Dedifferentiated amniotic fluid mesenchymal stem cell (primary cell): ENCODE measurements at regions not wholly inside any gene's neighbourhood (a gene's known extent, or its start where the extent isn't known, plus 50 kb on each side); places are given as distances from the start of the nearest gene placed in this dataset.

Source experiments
- DNase-seq: peaks from one replicate; pipeline ENCODE4 v3.0.0-alpha.2; 2016; ENCODE audit errors: extremely low spot score

DNA sequence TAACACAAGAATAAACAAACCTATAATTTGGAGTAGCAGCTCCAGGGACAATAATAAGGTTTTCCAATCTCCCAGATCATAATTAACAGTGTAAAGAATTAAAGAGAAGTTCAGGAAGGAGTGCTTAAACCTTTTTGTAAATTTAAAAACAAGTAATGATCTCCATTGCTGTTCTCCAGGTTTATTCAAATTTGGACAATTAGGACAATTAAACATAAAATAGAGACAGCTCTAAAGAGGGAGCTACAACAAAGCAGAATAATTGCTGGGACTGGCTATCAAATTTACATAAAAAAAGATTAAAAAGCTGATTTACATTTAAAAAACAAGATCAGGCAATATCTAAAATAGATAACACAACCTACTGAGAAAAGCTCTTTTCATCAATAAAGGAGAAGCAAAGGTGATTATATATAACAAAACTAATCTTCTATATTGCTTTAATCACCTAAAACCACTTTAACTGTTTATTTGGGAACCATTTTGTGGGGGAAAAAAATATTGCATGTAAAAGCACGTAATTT is 80.1 kb upstream of the CREB1 start:
- no peak for DNase-seq

GRCh38 chr2:207450186-207450585 is 79.6 kb upstream of the CREB1 start:
- no peak for DNase-seq

DNA sequence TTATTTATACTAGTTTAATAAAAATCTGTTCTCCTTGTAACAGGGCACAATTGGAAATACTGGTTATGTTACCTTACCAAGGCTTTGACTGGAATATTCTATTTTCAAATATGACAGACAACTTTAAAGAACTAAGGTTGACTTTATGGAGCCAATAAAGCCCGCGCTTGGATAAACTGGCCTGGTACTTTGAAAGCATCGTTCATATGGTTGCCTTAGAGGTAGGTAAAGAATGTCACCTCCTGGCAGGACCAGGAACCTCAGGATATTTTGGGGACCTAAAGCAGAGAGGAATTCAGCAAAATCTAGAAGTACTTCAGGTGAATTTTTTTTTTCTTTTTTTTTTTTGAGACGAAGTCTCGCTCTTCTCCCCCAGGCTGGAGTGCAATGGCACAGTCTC is 71.2 kb upstream of the CREB1 start:
- DNase-seq = no peak

DNA sequence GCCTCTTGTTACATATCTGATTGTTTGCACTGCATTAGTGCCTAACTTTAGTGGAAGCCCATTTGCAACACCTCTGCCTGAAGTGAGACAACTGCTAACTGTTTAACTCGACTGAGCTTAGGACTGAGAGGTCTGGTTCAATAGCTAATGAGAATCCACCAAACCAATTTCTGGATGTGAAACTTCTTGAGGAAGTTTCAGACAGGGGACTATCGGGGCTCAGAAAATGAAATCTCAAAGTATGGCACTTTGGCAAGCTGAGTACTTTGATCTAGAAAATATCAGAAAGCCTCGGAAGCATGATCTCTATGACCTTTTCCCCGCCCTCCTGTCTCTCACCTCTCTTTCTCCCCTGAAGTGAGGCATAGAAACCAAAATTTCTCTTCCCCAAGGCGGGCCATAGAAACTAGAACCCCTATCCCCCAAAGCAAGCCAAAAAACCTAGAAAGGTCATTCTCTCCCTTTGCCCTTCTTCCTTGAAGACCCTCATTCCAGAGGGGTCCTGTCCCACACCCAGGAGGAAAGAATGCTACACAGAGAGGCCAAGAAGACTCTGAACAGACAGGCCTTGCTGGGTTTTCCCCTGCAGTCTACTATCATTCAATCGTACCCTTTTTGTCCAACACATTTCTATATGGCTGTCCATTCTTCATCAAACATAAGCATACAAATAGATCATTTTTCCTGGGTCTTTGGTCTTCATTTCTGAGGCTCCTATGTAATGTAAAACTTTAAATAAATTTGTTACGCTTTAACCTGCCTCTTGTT is 69.6 kb upstream of the CREB1 start:
- no peak for DNase-seq

- no peak for DNase-seq
These were observed 66.3 kb upstream of the CREB1 start for GRCh38 chr2:207463433-207463832.

GRCh38 chr2:207464007-207464406 is 65.8 kb upstream of the CREB1 start:
- no peak for DNase-seq

DNA sequence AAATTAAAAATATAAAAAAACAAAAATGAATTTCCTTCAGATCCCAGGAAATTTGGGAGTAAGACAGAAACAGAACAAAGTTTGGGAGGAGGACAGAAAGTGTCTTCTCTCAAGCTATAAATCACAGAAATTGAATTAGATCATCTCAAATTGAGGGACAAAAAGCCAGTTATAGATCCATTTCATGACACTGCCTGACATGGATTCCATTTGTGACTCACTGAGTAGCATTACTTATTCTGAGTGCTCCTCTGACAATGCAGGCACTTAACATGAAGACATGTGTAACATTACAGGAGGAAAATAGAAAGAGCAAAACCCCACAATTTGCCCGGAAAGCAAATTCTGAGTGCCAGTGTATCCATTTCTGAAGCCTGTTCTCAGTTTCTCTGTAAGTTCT is 63.9 kb upstream of the CREB1 start:
- no peak for DNase-seq

DNA sequence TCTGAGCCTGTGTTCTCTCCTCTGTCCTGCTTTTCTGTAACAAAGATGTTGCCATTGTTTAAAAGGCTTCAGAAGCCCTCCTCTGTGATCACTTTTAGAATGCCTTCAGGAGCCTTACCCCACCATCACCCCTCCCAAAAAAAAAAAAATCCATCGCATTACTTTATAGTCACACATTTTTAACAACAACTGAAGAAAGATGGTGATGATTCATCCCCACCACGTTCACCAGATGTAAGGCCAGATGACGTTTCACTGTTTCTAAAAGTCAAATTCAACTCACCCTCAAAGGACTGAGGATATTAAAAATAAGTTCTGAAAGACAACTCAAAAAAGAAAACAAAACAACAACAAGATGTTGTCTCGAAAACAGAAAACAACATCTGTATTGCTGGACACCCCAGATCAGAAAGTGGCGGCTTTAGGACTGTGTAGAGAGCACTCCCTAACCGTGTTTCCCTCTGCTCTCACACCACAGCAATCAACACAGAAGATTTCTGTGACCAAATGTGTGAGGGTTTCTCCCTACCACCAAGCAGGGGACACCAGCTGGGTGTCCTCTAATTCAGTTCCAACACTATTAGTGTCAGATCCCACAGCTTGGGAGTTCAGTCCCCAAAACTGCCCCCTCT is 61.9 kb upstream of the CREB1 start:
- peak; percentile 47 for DNase-seq

DNA sequence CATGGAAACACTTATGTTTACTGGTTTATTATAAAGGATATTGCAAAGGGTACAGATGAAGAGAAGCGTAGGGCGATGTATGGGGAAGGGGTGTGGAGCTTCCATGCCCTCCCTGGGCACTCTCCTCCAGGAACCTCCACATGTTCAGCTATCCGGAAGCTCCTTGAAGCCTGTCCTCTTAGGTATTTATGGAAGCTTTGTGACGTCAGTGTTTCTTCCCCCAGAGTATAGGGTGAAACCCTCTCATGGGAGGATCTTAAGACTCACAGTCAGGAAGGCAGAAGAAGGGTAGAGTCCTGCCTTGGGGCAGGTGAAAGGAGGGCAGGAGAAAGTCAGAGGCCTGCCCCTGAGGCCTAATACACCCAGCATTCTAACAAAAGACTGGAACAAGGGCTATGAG is 61.3 kb upstream of the CREB1 start:
- no peak for DNase-seq

DNA sequence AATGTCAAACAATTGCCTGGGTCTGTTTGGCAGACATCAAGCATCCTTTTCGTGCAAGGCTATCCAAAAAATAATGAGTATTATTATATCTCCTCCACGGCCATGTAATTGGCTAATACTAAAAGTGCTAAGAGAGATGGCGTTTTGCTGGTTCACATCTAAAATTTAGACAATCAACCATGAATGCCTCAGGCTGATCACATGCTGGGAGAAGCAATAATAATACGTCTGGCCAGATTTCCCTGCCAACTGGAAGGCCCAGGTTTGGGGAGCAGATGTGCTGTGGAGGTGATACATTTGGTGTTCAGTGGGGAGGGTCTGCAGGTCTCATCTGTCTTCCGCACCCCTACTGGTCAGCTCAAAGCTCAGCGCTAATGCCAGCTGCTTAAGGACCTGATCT is 60.3 kb upstream of the CREB1 start:
- no peak for DNase-seq

DNA sequence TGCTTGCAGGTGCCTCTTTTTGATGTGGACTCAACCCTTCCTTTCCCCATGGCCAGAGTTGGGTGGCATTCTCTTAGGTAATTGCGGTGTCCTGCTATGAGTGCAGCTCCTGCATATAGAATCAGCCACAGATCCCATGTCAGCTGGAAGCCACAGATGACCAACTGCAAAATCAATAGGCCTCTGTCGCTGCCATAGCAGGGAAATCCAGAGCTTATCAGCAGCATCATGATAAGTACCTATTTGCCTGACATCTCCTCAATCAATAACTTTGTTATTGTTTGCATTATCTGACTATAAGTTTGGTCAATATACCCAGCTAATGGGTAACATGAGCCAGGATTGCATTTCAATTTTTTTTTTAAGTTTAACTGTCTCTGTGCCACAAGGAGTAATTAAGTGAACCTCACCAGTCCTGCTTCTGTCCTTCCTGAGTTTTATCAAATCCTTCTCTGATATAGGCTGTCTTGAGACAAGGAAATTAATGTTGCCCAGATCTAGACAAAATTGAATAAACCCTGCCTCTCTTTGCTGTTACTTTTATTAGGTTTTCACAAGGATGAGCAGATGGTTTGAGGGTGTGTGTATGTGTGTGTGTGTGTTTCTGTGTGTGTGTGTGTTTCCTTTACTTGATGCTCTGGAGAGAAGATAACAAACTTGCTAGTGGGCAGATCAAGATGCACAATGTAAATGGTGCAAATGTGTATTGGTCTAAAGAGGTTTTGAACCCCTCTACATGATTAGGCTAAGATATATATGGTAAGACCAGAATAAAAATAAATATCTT is 59.6 kb upstream of the CREB1 start:
- no peak for DNase-seq

DNA sequence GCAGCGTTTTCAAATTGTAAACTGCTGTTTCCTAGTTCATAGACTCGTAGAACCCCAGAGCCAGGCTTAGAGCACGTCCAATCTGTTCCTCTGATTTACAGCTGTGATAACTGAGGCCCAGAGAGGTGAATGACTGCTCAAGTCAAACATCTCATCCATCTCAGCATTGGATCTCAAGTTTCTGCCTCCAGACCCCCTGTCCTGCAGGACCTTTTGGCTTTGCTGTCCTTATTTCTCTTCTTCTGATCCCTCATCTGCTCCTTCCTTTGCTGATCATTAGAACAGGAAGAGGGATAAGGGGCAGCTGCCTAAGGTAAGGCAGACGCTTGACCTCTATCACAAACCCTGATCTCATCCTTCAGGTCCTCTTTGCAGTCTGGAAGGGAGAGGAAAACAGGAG is 58.5 kb upstream of the CREB1 start:
- no peak for DNase-seq

DNA sequence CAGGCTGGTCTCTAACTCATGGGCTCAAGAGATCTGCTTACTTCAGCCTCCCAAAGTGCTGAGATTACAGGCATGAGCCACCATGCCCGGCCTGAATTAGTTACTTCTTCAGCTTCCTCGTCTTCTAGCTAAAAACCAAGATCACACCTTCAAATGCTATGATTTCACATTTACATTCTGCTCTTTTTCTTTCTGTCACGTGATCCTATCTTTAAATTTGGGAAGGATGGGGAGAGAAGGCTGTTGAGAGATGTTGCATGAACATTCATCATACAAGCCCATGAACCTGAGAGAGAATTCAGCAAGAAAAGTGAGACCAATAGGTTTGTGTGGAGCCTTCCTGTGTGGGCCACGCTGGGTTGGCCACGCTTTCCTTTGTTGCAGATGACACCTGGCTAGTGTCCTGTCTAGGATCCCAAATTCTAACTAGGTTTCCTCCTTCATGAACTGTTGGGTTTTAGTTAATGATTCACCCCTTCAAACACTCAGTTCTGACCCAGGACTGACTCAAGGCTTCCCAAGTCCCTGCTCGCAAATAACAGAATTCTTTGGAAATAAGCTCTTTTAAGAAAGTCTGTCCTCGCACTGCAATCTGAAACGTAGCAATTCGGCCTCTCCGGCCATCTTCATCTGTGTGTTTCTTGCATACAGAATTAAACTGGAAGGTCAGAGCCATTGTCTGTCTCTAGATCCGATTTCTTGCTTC is 57.3 kb upstream of the CREB1 start:
- no peak for DNase-seq

DNA sequence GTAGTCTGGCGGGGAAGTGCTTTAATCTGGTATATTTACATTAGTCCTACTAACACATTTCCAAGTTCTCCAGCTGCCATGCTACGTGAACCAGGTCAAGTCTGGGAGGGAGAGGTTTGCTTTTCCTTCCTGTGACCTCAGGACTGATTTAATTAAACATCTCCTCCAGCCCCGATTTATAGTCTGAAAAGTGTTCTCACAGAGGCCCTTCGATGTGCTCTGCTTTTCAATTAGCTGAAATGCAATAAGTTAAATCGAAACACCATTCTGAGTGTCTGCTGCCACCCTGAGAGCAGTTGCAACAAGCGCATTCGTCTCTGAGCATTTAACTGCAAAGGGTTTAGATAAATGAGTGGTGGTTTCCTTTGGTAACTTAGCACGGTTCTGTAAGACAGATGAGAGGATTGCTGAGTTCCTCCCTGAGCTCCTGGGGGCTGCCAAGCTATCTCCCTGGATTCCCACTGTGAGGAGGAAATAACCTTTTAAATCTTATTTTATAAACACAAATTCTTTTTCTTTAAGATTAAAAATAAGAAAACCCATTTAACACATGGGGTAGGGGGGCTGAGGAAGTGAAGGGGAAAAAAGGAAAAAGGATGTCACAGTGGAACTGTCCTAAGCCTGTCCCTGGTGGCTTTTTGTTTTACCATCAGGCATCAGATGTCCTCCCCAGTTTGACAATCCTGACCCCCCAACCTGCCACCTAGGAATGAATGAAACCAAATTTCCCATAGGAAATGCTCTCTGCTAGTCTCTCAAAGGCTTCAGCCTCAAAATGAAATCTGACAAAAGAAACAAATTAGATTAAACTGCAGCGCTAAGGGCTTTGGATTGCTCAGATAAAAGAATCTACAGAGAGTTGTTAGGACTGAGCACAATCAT is 56.5 kb upstream of the CREB1 start:
- DNase-seq = peak; percentile 82

GRCh38 chr2:207473931-207474235 is 55.9 kb upstream of the CREB1 start:
- DNase-seq = no peak

GRCh38 chr2:207474863-207475485 is 54.8 kb upstream of the CREB1 start:
- peak; percentile 78 for DNase-seq

- no peak for DNase-seq
These were observed 54.2 kb upstream of the CREB1 start for GRCh38 chr2:207475546-207475945.

DNA sequence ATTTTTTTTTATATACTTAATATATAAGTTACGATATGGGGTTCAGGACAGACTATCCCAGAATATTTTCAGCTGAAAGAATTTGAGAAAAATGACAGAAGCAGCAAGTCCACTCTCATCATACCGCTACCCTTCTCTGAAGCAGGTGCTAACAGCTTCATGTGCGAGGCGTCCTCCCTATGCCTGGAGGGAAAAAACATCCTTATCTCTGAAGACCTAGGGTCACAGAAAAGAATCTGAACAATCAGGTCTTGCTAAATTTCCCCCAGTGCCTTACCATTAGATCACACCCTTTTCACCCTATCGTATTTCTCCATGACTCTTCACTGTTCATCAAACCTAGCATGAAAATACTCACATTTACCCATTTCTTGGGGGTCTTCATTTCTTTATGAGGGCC is 51.9 kb upstream of the CREB1 start:
- no peak for DNase-seq

DNA sequence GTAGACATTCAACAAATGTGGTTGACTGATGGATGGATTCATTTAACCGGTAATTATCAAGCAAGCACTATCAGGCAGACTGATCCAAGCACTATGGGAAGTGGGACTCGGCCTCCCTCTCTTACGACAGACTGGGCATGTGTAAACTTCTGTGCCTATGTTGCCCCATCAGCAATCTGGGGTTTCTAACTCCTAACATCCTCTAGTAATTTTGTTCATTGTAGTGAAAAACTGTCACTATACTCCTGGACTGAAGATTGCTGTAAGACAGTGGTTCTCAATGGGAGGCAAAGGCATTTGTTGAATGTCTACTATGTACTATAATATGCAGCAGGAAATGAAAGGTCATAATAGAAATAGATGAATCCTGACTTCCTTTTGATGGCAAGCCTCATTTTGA is 51.2 kb upstream of the CREB1 start:
- no peak for DNase-seq

DNA sequence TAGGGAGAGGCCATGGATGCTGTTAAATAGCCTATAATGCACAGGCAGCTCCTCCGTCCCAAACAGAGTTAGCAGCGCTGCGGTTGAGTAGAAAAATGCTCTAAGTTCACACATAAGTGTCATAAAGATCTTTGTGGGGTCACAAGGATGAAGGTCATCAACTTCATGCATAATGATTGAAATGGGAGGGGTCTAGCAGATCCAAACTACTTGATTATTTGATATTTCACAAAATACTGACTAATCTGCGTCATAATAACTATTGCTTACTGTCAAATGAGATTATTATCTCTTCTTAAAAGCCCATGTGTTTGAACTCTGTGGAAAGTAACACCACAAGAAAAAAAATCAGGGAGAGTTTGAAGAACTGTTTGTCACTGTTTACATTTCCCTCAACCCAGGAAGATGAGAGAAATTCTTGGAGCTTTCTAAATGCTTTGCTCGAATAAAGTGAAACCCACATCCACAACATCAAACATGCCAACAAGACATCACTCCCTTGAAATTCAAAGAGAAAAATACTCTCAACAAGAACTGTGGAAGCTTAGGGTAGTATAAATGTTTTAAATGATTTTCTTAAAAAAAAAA is 50.5 kb upstream of the CREB1 start:
- peak; percentile 24 for DNase-seq
